HEK293 (cell line): ENCODE measurements at regions not wholly inside any gene's neighbourhood (a gene's known extent, or its start where the extent isn't known, plus 50 kb on each side); places are given as distances from the start of the nearest gene placed in this dataset.
A peak's percentile ranks its signal among the peaks of the same experiment; 100 is the strongest.

ENCODE experiments used
- CTCF ChIA-PET: fragments of 350-600 bp; formaldehyde crosslinking; extraction: SDS; loops from one replicate; lab custom pipeline; 2021; ENCODE audit warnings: antibody characterized with exemption; lab: Yijun Ruan, JAX
- POLR2A ChIA-PET: fragments of 300-600 bp; formaldehyde crosslinking; extraction: SDS; loops from one replicate; lab custom pipeline; 2020; ENCODE audit warnings: antibody characterized with exemption, inconsistent platforms; lab: Yijun Ruan, JAX
- H3K27ac ChIP-seq: fragments of 200-500 bp; sonication (Bioruptor generic); 2 replicates; pipeline ENCODE4 v1.5.1; 2014; ENCODE audit warnings: low read depth, low read length, control low read depth, inconsistent platforms; ENCODE audit errors: extremely low read depth
- H3K36me3 ChIP-seq, 2 experiments: fragments of 200-500 bp in 1 of 2; sonication (Bioruptor generic) in 1 of 2; 1 replicate in 1 of 2; 2 replicates in 1 of 2; pipeline ENCODE4 v1.5.1; 2014 to 2017; ENCODE audit warnings: inconsistent platforms in 2 of 2, low read length in 2 of 2; ENCODE audit not compliant: control insufficient read depth in 2 of 2, insufficient read depth in 1 of 2
- H3K4me1 ChIP-seq: fragments of 200-500 bp; sonication (Bioruptor generic); 2 replicates; pipeline ENCODE4 v1.5.1; 2014; ENCODE audit warnings: mild to moderate bottlenecking, low read length, inconsistent platforms; ENCODE audit not compliant: control insufficient read depth, insufficient read depth
- H3K4me3 ChIP-seq: 2 replicates; pipeline ENCODE4 v1.5.1; 2011; ENCODE audit warnings: low read depth, mild to moderate bottlenecking, control low read depth, low read length, moderate library complexity
- H3K9me3 ChIP-seq: fragments of 200-500 bp; sonication (Bioruptor generic); 2 replicates; pipeline ENCODE4 v1.5.1; 2014; ENCODE audit warnings: low read depth, low read length, inconsistent platforms; ENCODE audit not compliant: control insufficient read depth, insufficient read depth
- EGR2 ChIP-seq: fragments of 450-650 bp; formaldehyde crosslinking; IDR thresholded peaks from 2 replicates; pipeline ENCODE4 v1.5.1; 2016; ENCODE audit warnings: low read depth, missing biosample characterization, missing genetic modification characterization
- KLF10 ChIP-seq: fragments of 450-650 bp; IDR thresholded peaks from 2 replicates; pipeline ENCODE4 v1.5.1; 2018; ENCODE audit warnings: missing biosample characterization, mild to moderate bottlenecking, missing genetic modification characterization
- ZBTB21 ChIP-seq: fragments of 450-650 bp; formaldehyde crosslinking; IDR thresholded peaks from 2 replicates; pipeline ENCODE4 v1.5.1; 2017; ENCODE audit warnings: missing biosample characterization, missing genetic modification characterization
- ZFP69B ChIP-seq: fragments of 450-650 bp; formaldehyde crosslinking; IDR thresholded peaks from 2 replicates; pipeline ENCODE4 v1.5.1; 2016; ENCODE audit warnings: missing biosample characterization, missing genetic modification characterization
- ZIC2 ChIP-seq: fragments of 450-650 bp; formaldehyde crosslinking; IDR thresholded peaks from 2 replicates; pipeline ENCODE4 v1.5.1; 2016; ENCODE audit warnings: missing biosample characterization, missing genetic modification characterization
- ZNF16 ChIP-seq: fragments of 450-650 bp; formaldehyde crosslinking; IDR thresholded peaks from 2 replicates; pipeline ENCODE4 v1.5.1; 2016; ENCODE audit warnings: low read depth, missing biosample characterization, missing genetic modification characterization
- ZNF777 ChIP-seq: fragments of 450-650 bp; formaldehyde crosslinking; IDR thresholded peaks from 2 replicates; pipeline ENCODE4 v1.5.1; 2017; ENCODE audit warnings: missing biosample characterization, missing genetic modification characterization, borderline replicate concordance
- TF ChIP-seq, protein P1 (sequence below): fragments of 450-650 bp; formaldehyde crosslinking; optimal IDR thresholded peaks from 2 replicates; pipeline ENCODE3; 2016; ENCODE audit warnings: missing biosample characterization, mild to moderate bottlenecking, missing genetic modification characterization
- TF ChIP-seq, protein P2 (sequence below): fragments of 450-650 bp; formaldehyde crosslinking; IDR thresholded peaks from 2 replicates; pipeline ENCODE4 v1.5.1; 2016; ENCODE audit warnings: missing biosample characterization, missing genetic modification characterization, borderline replicate concordance
- TF ChIP-seq, protein P3 (sequence below): fragments of 450-650 bp; formaldehyde crosslinking; conservative IDR thresholded peaks from 2 replicates; pipeline ENCODE4 v1.5.1; 2016; ENCODE audit warnings: low read depth, missing biosample characterization, missing genetic modification characterization

DNA sequence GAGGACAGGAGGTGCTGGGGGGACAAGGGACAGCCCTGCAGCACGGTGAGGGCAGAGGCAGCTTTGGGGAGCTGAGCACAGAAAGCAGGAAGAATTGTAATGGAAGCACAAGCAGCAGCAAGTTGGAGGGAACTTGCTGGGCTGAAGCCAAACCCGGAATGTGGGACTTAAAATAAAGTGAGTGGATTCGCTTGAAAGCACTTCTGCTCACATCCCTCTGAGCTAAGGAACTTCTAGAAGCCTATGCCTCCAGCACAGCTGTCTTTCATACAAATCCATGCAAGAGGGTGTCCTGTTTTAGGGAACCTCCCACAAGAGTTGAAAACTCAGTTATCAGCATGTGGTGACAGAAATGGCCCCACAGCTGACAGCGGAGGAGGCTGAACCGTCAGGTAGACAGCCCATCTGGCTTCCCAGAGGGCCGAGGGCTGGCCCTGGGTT lies 71.4 kb upstream of the MLN start:
- H3K4me1 ChIP-seq = no peaks in the 10 kb centered on the region
- no peaks in the 10 kb centered on the region for H3K36me3 ChIP-seq
- POLR2A ChIA-PET = interaction anchor here (0.6 kb wide), 1 partner anchor 546 kb away, joined by 3 read pairs; no protein-coding TSS in a partner anchor
- no peak overlapping the region for H3K27ac ChIP-seq
- no peaks in the 10 kb centered on the region for H3K9me3 ChIP-seq
- CTCF ChIA-PET = interaction anchor here (1.5 kb wide), 1 partner anchor 269 kb away, joined by 5 read pairs; no protein-coding TSS in a partner anchor
- no peak overlapping the region for H3K4me3 ChIP-seq
- TF ChIP-seq KLF10 (tag by site-specific recombination) (no peak), EGR2 (tag by site-specific recombination) (no peak), ZNF16 (tag by site-specific recombination) (no peak)
- TF ChIP-seq, protein P1, sequence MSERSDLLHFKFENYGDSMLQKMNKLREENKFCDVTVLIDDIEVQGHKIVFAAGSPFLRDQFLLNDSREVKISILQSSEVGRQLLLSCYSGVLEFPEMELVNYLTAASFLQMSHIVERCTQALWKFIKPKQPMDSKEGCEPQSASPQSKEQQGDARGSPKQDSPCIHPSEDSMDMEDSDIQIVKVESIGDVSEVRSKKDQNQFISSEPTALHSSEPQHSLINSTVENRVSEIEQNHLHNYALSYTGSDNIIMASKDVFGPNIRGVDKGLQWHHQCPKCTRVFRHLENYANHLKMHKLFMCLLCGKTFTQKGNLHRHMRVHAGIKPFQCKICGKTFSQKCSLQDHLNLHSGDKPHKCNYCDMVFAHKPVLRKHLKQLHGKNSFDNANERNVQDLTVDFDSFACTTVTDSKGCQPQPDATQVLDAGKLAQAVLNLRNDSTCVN = no peak
- TF ChIP-seq, all 188 proteins: peak for 0

DNA sequence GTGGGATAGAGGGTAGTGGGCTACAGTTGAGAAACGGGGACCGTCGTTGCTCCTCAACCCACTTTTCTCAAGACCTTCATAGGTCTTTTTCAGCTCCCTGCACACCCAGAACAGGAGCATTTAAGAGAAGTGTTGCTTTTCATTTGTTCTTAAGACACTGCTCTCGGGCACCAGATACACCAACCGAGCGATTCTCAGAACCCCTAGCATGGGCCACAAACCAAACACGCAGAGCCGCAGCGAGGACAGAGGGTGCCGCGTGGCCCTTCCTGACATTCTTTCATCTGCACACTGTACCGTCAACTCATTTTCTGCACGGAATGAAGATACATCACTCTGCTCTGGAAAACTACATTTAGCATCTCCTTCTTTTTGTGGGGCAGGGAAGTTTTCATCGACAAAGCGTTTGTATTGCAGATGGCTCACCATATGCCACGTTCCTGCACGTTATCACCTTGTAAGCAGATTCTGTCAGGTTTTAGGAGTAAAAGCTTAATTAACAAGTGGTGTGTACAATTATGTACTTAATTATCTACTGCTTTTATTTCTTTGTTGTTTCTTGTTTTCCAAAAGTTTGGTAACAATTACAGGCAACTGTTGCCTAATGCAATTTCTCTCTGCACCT lies 70.4 kb upstream of the MLN start:
- ChIA-PET POLR2A (no interaction called here), CTCF (interaction anchor here (1.5 kb wide), 1 partner anchor 270 kb away, joined by 5 read pairs; no protein-coding TSS in a partner anchor)
- H3K4me3 ChIP-seq = no peak overlapping the region

DNA sequence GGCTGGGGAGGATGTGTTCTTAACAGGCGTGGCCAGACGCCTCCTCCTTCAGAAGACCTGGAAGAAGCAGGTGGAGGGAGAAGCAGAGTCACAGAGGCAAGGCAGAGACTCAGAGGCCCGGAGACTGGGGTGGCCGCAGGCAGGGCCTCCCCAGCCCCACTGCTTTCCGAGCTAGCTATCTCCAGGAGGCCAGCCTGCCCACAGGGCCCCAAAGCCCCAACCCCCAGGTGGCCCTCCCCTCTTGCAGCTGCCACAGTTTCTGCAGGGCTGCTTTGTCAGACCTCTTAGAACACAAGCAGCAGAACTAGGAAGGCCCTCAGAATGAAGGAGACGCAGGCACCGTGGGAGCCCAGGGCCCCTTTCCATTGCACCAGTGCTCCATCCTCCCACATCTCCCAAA lies 69.0 kb upstream of the MLN start:
- H3K4me3 ChIP-seq = no peak overlapping the region
- POLR2A ChIA-PET = no interaction called here
- H3K27ac ChIP-seq = no peak overlapping the region
- H3K36me3 ChIP-seq = no peaks in the 10 kb centered on the region
- H3K4me1 ChIP-seq = no peaks in the 10 kb centered on the region
- peak; percentile 80 for TF ChIP-seq ZIC2 (tag by site-specific recombination)
- TF ChIP-seq, protein P1 = no peak
- TF ChIP-seq, all 188 proteins: peak for 1
- H3K9me3 ChIP-seq = no peaks in the 10 kb centered on the region
- CTCF ChIA-PET = interaction anchor here (0.6 kb wide), 1 partner anchor 379 kb away, joined by 5 read pairs; no protein-coding TSS in a partner anchor

More for the DNA sequence above, 70.4 kb upstream of the MLN start:
- TF ChIP-seq, protein P2, sequence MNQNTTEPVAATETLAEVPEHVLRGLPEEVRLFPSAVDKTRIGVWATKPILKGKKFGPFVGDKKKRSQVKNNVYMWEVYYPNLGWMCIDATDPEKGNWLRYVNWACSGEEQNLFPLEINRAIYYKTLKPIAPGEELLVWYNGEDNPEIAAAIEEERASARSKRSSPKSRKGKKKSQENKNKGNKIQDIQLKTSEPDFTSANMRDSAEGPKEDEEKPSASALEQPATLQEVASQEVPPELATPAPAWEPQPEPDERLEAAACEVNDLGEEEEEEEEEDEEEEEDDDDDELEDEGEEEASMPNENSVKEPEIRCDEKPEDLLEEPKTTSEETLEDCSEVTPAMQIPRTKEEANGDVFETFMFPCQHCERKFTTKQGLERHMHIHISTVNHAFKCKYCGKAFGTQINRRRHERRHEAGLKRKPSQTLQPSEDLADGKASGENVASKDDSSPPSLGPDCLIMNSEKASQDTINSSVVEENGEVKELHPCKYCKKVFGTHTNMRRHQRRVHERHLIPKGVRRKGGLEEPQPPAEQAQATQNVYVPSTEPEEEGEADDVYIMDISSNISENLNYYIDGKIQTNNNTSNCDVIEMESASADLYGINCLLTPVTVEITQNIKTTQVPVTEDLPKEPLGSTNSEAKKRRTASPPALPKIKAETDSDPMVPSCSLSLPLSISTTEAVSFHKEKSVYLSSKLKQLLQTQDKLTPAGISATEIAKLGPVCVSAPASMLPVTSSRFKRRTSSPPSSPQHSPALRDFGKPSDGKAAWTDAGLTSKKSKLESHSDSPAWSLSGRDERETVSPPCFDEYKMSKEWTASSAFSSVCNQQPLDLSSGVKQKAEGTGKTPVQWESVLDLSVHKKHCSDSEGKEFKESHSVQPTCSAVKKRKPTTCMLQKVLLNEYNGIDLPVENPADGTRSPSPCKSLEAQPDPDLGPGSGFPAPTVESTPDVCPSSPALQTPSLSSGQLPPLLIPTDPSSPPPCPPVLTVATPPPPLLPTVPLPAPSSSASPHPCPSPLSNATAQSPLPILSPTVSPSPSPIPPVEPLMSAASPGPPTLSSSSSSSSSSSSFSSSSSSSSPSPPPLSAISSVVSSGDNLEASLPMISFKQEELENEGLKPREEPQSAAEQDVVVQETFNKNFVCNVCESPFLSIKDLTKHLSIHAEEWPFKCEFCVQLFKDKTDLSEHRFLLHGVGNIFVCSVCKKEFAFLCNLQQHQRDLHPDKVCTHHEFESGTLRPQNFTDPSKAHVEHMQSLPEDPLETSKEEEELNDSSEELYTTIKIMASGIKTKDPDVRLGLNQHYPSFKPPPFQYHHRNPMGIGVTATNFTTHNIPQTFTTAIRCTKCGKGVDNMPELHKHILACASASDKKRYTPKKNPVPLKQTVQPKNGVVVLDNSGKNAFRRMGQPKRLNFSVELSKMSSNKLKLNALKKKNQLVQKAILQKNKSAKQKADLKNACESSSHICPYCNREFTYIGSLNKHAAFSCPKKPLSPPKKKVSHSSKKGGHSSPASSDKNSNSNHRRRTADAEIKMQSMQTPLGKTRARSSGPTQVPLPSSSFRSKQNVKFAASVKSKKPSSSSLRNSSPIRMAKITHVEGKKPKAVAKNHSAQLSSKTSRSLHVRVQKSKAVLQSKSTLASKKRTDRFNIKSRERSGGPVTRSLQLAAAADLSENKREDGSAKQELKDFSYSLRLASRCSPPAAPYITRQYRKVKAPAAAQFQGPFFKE = no peak
- Histone ChIP-seq H3K27ac (no peak overlapping the region), H3K9me3 (no peaks in the 10 kb centered on the region), H3K4me1 (no peaks in the 10 kb centered on the region), H3K36me3 (no peaks in the 10 kb centered on the region)

DNA sequence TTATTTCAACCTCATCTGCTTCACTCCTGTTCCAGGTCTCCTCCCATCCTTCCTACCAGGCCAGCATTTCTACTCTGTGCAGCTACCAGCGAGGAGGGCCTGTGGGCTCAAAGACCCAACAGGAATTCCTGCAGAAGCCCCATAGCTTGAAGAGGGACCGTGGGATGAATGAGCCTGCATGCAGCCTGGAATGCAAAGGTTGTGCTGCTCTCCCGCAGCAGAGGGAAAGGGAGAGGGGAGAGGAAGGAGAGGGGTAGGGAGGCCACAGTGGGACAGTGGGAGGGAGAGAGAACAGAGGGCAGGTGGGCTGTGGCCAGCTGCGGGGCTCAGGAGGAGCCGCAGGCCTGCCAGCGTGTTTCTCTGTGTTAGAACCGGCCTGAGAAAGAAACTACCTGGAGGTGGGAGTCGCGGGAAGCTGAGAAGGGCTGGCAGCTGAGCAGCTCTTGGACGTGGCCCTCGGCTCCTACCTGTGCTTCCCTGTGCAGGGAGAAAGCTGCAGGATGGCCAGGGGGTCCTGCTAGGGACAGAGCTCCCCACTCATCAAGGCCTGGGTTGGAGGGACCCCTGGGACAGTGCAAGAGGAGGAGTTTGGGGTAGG lies 66.1 kb upstream of the MLN start:
- H3K4me1 ChIP-seq = no peaks in the 10 kb centered on the region
- POLR2A ChIA-PET = no interaction called here
- H3K27ac ChIP-seq = no peak overlapping the region
- H3K4me3 ChIP-seq = no peak overlapping the region
- H3K36me3 ChIP-seq = no peaks in the 10 kb centered on the region
- H3K9me3 ChIP-seq = no peaks in the 10 kb centered on the region
- CTCF ChIA-PET = interaction anchor here (0.5 kb wide), 1 partner anchor 750 kb away, joined by 3 read pairs; no protein-coding TSS in a partner anchor
- no peak for TF ChIP-seq ZNF777
- no peak for TF ChIP-seq ZFP69B
- TF ChIP-seq, protein P3, sequence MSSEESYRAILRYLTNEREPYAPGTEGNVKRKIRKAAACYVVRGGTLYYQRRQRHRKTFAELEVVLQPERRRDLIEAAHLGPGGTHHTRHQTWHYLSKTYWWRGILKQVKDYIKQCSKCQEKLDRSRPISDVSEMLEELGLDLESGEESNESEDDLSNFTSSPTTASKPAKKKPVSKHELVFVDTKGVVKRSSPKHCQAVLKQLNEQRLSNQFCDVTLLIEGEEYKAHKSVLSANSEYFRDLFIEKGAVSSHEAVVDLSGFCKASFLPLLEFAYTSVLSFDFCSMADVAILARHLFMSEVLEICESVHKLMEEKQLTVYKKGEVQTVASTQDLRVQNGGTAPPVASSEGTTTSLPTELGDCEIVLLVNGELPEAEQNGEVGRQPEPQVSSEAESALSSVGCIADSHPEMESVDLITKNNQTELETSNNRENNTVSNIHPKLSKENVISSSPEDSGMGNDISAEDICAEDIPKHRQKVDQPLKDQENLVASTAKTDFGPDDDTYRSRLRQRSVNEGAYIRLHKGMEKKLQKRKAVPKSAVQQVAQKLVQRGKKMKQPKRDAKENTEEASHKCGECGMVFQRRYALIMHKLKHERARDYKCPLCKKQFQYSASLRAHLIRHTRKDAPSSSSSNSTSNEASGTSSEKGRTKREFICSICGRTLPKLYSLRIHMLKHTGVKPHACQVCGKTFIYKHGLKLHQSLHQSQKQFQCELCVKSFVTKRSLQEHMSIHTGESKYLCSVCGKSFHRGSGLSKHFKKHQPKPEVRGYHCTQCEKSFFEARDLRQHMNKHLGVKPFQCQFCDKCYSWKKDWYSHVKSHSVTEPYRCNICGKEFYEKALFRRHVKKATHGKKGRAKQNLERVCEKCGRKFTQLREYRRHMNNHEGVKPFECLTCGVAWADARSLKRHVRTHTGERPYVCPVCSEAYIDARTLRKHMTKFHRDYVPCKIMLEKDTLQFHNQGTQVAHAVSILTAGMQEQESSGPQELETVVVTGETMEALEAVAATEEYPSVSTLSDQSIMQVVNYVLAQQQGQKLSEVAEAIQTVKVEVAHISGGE (tag by site-specific recombination) = no peak
- TF ChIP-seq ZBTB21 (tag by site-specific recombination) = no peak
- TF ChIP-seq EGR2 (tag by site-specific recombination) = 0 out of 2 replicates have a peak, but pooled peaks have one; percentile 12
